Suprapubic skin (tissue), 3 donors: ENCODE measurements at regions not wholly inside any gene's neighbourhood (a gene's known extent, or its start where the extent isn't known, plus 50 kb on each side); places are given as distances from the start of the nearest gene placed in this dataset.

Experiments used
- CTCF ChIP-seq, 2 donors: fragments of 200-600 bp in 1 of 2; fragments of 450-650 bp in 1 of 2; sonication (generic) in 1 of 2; IDR thresholded peaks; one replicate each; pipeline ENCODE4 v1.5.1; 2016 to 2019; ENCODE audit warnings: antibody characterized with exemption in 2 of 2, mild to moderate bottlenecking in 1 of 2, moderate library complexity in 1 of 2
- EP300 ChIP-seq: sonication (generic); formaldehyde crosslinking; IDR thresholded peaks from one replicate; pipeline ENCODE4 v1.6.1; 2017; ENCODE audit warnings: antibody characterized with exemption
- POLR2A ChIP-seq, 2 donors: fragments of 450-650 bp; IDR thresholded peaks; one replicate each; pipeline ENCODE4 v1.6.1; 2017; ENCODE audit warnings: antibody characterized with exemption in 2 of 2, mild to moderate bottlenecking in 2 of 2, moderate library complexity in 2 of 2

GRCh38 chr2:175585496-175585895, 404.0 kb upstream of the ATP5MC3 start:
- TF ChIP-seq POLR2A (IDR thresholded peaks at IDR 0.05) (no peak), EP300 (no peak), CTCF (IDR thresholded peaks at IDR 0.05) (no peak)
